ENCODE measurements at regions not wholly inside any gene's neighbourhood (a gene's known extent, or its start where the extent isn't known, plus 50 kb on each side); places are given as distances from the start of the nearest gene placed in this dataset.

GRCh38 chr18:72410399-72410798, 133.7 kb downstream of the CBLN2 start:
- POLR2A ChIA-PET, result no interaction called here
- H3K9me3 Mint-ChIP-seq, result peaks cover 61% of the 10 kb centered on the region

GRCh38 chr18:72409903-72410302, 134.2 kb downstream of the CBLN2 start:
- ATAC-seq (no peak), DNase-seq (ENCODE audit: low spot score) (no peak)
- H3K27ac Mint-ChIP-seq, result no peak overlapping the region
- peaks cover 37% of the 10 kb centered on the region for H3K36me3 Mint-ChIP-seq
- H3K4me3 Mint-ChIP-seq, result no peak overlapping the region
- no peaks in the 10 kb centered on the region for H3K4me1 Mint-ChIP-seq
- TF ChIP-seq TEAD1 (CRISPR knock-in tag; IDR thresholded peaks at IDR 0.05), result no peak
- no peak for TF ChIP-seq GRHL2 (CRISPR knock-in tag; IDR thresholded peaks at IDR 0.05; ENCODE audit: insufficient replicate concordance, severe bottlenecking)
- TF ChIP-seq, protein P1, sequence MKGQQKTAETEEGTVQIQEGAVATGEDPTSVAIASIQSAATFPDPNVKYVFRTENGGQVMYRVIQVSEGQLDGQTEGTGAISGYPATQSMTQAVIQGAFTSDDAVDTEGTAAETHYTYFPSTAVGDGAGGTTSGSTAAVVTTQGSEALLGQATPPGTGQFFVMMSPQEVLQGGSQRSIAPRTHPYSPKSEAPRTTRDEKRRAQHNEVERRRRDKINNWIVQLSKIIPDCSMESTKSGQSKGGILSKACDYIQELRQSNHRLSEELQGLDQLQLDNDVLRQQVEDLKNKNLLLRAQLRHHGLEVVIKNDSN (CRISPR knock-in tag; IDR thresholded peaks at IDR 0.05), result no peak
- TF ChIP-seq, protein P2, sequence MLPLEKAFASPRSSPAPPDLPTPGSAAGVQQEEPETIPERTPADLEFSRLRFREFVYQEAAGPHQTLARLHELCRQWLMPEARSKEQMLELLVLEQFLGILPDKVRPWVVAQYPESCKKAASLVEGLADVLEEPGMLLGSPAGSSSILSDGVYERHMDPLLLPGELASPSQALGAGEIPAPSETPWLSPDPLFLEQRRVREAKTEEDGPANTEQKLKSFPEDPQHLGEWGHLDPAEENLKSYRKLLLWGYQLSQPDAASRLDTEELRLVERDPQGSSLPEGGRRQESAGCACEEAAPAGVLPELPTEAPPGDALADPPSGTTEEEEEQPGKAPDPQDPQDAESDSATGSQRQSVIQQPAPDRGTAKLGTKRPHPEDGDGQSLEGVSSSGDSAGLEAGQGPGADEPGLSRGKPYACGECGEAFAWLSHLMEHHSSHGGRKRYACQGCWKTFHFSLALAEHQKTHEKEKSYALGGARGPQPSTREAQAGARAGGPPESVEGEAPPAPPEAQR (CRISPR knock-in tag; IDR thresholded peaks at IDR 0.05), result no peak
- no peak for TF ChIP-seq AFF4 (CRISPR knock-in tag; IDR thresholded peaks at IDR 0.05; ENCODE audit: borderline replicate concordance)
- no peak for TF ChIP-seq ESRRA (CRISPR knock-in tag; IDR thresholded peaks at IDR 0.05; ENCODE audit: borderline replicate concordance)
- no peak for TF ChIP-seq ETV6 (CRISPR knock-in tag; IDR thresholded peaks at IDR 0.05)
- TF ChIP-seq, protein P3, sequence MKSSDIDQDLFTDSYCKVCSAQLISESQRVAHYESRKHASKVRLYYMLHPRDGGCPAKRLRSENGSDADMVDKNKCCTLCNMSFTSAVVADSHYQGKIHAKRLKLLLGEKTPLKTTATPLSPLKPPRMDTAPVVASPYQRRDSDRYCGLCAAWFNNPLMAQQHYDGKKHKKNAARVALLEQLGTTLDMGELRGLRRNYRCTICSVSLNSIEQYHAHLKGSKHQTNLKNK (CRISPR knock-in tag; IDR thresholded peaks at IDR 0.05), result no peak
- TF ChIP-seq ZNF219 (CRISPR knock-in tag; IDR thresholded peaks at IDR 0.05; ENCODE audit: borderline replicate concordance), result no peak
- TF ChIP-seq, protein P4, sequence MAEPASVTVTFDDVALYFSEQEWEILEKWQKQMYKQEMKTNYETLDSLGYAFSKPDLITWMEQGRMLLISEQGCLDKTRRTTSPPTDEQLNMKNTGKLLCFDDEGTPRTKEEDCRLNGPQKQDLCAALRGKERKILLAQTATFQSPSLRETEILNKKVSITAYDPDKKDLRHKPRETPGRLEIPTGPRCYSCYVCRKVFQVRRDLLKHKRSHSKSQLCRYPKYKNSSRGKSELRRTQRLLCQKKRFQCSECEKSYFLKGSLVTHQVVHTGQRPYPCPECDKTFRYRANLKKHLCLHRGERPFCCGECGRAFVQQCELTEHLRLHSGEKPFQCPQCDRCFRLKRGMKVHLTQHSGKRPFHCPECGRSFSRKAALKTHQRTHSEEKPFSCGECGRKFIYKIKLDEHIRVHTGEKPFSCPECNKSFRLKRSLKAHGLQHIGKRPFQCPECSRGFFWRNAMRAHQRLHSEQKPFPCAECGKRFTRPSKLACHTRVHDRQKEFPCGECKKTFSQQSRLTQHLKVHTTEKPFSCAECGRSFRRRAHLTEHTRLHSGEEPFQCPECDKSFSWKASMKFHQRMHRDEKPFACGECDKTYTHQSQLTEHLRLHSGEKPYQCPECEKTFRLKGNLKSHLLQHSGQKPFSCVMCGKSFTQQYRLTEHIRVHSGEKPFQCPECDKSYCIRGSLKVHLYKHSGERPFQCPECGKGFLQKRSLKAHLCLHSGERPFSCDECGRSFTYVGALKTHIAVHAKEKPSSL (CRISPR knock-in tag; conservative IDR thresholded peaks at IDR 0.05), result no peak
- no peak for TF ChIP-seq MYBL2 (CRISPR knock-in tag; IDR thresholded peaks at IDR 0.05)
- no peak for TF ChIP-seq NR2C2 (CRISPR knock-in tag; IDR thresholded peaks at IDR 0.05)
- no peak for TF ChIP-seq IRF2 (CRISPR knock-in tag; IDR thresholded peaks at IDR 0.05; ENCODE audit: borderline replicate concordance, low read depth)
- no peak for TF ChIP-seq ZNF396 (CRISPR knock-in tag; IDR thresholded peaks at IDR 0.05; ENCODE audit: borderline replicate concordance)
- H3K9me3 Mint-ChIP-seq, result peaks cover 56% of the 10 kb centered on the region
- ChIA-PET POLR2A (no interaction called here), CTCF (no interaction called here)
- H3K27me3 Mint-ChIP-seq (ENCODE audit: low read depth), result peaks cover 4% of the 10 kb centered on the region

More at GRCh38 chr18:72410399-72410798, 133.7 kb downstream of the CBLN2 start:
- CTCF ChIA-PET, result no interaction called here
- DNase-seq (ENCODE audit: low spot score) (no peak), ATAC-seq (no peak)
- TF ChIP-seq E2F4 (CRISPR knock-in tag; IDR thresholded peaks at IDR 0.05; ENCODE audit: borderline replicate concordance, low read depth) (no peak), ZNF317 (CRISPR knock-in tag; IDR thresholded peaks at IDR 0.05; ENCODE audit: borderline replicate concordance, low read depth) (no peak), ZBTB43 (CRISPR knock-in tag; IDR thresholded peaks at IDR 0.05) (no peak)
- H3K4me3 Mint-ChIP-seq, result no peak overlapping the region
- peaks cover 39% of the 10 kb centered on the region for H3K36me3 Mint-ChIP-seq
- H3K27me3 Mint-ChIP-seq (ENCODE audit: low read depth), result peaks cover 4% of the 10 kb centered on the region
- no peaks in the 10 kb centered on the region for H3K4me1 Mint-ChIP-seq
- H3K27ac Mint-ChIP-seq, result no peak overlapping the region
